HepG2 (cell line): ENCODE measurements at regions not wholly inside any gene's neighbourhood (a gene's known extent, or its start where the extent isn't known, plus 50 kb on each side); places are given as distances from the start of the nearest gene placed in this dataset.

Experiments used
- ATAC-seq: fragments of 200-7000 bp; cut with Tn5 transposase; 3 replicates; pipeline ENCODE4 v1.9.1; 2020; ENCODE audit warnings: mild to moderate bottlenecking, moderate library complexity
- BruUV-seq: library from RNA; stranded (reverse); fragments of 400-500 nt; replicated peaks from 2 replicates; lab custom pipeline; 2021; lab: Mats Ljungman, UMichigan
- CTCF ChIA-PET: fragments of 300-600 bp; formaldehyde crosslinking; extraction: SDS; loops from one replicate; lab custom pipeline; 2021; ENCODE audit warnings: low total read pairs, inconsistent platforms, low intra/inter-chr PET ratio; lab: Yijun Ruan, JAX
- POLR2A ChIA-PET: fragments of 350-600 bp; sonication (Branson Sonifier 250); formaldehyde crosslinking; loops from one replicate; lab custom pipeline; 2020; ENCODE audit warnings: antibody characterized with exemption, inconsistent platforms; lab: Yijun Ruan, JAX
- DNase-seq: peaks from one replicate; pipeline ENCODE4 v3.0.0-alpha.2; 2015; ENCODE audit warnings: low spot score
- FAIRE-seq: peaks from 3 replicates; lab custom pipeline; 2011; peaks lifted over from hg19 to GRCh38; lab: Jason Lieb, UNC
- H2AFZ ChIP-seq: one replicate; pipeline ENCODE4 v1.6.1; 2011; ENCODE audit warnings: low read length, inconsistent platforms
- H3K27ac ChIP-seq: fragments of 300-600 bp; 3 replicates; pipeline ENCODE4 v1.8.0; 2011; ENCODE audit warnings: mixed run types, mild to moderate bottlenecking, mixed read lengths, low read length, inconsistent platforms; ENCODE audit not compliant: insufficient read depth; ENCODE audit errors: extremely low read length
- H3K27me3 ChIP-seq, 2 experiments: fragments of 200-600 bp in 1 of 2; 2 replicates in 1 of 2; 3 replicates in 1 of 2; pipeline versions ENCODE4 v1.6.0 to v1.8.0; 2011; ENCODE audit warnings: low read length in 2 of 2, mild to moderate bottlenecking in 2 of 2, moderate library complexity in 2 of 2, inconsistent platforms in 1 of 2; ENCODE audit not compliant: insufficient read depth in 2 of 2, control insufficient read depth in 1 of 2
- H3K36me3 ChIP-seq, 2 experiments: fragments of 200-600 bp in 1 of 2; replicated peaks in 1 of 2; 2 replicates in 1 of 2; 3 replicates in 1 of 2; pipeline versions ENCODE4 v1.5.1 to v1.8.0; 2011; ENCODE audit warnings: low read length in 2 of 2, inconsistent platforms in 1 of 2; ENCODE audit not compliant: insufficient read depth in 2 of 2, control insufficient read depth in 1 of 2
- H3K4me1 ChIP-seq: 2 replicates; pipeline ENCODE4 v1.5.1; 2012; ENCODE audit warnings: low read length, inconsistent platforms; ENCODE audit not compliant: insufficient read depth
- H3K4me2 ChIP-seq: 2 replicates; pipeline ENCODE4 v1.6.0; 2011; ENCODE audit warnings: low read depth, low read length, inconsistent platforms
- H3K4me3 ChIP-seq, 3 experiments: fragments of 200-600 bp in 1 of 3; sonication (generic), shearing (Covaris generic) in 1 of 3; replicated peaks in 1 of 3; 2 replicates each; pipeline ENCODE4 v1.5.1; 2011 to 2016; ENCODE audit warnings: low read length in 3 of 3, inconsistent platforms in 2 of 3, low read depth in 2 of 3, mild to moderate bottlenecking in 2 of 3, control low read depth in 1 of 3, mixed read lengths in 1 of 3; ENCODE audit not compliant: insufficient read depth in 1 of 3
- H3K79me2 ChIP-seq: one replicate; pipeline ENCODE4 v1.6.1; 2011; ENCODE audit warnings: low read length, inconsistent platforms; ENCODE audit not compliant: insufficient read depth
- H3K9ac ChIP-seq: 2 replicates; pipeline ENCODE4 v1.6.0; 2011; ENCODE audit warnings: mild to moderate bottlenecking, low read depth, low read length, inconsistent platforms; ENCODE audit not compliant: insufficient read depth
- H3K9me3 ChIP-seq: 2 replicates; pipeline ENCODE4 v1.5.1; 2012; ENCODE audit warnings: mild to moderate bottlenecking, low read length
- H4K20me1 ChIP-seq: 2 replicates; pipeline ENCODE4 v1.6.0; 2011; ENCODE audit warnings: inconsistent platforms, mild to moderate bottlenecking, low read length, moderate library complexity; ENCODE audit not compliant: insufficient read depth
- CREBL2 ChIP-seq: sonication (generic); formaldehyde crosslinking; IDR thresholded peaks from 2 replicates; pipeline ENCODE4 v1.8.1; 2023; ENCODE audit warnings: missing genetic modification reagents, mild to moderate bottlenecking, borderline replicate concordance
- ELF3 ChIP-seq: IDR thresholded peaks from 2 replicates; pipeline ENCODE4 v1.6.1; 2016; ENCODE audit warnings: missing genetic modification reagents, missing compliant biosample characterization
- FOXO1 ChIP-seq: sonication (generic); formaldehyde crosslinking; IDR thresholded peaks from 2 replicates; pipeline ENCODE4 v1.4.0; 2020; ENCODE audit warnings: missing genetic modification reagents
- IKZF4 ChIP-seq: sonication (generic); formaldehyde crosslinking; IDR thresholded peaks from 2 replicates; pipeline ENCODE4 v1.5.1; 2020; ENCODE audit warnings: borderline replicate concordance, mild to moderate bottlenecking, low read depth, missing genetic modification reagents; ENCODE audit errors: not compliant biosample characterization
- TCF12 ChIP-seq, 2 experiments: fragments of 450-650 bp in 1 of 2; sonication (generic) in 1 of 2; formaldehyde crosslinking in 1 of 2; IDR thresholded peaks; 2 replicates each; pipeline versions ENCODE4 v1.6.1 to v1.8.0; 2017 to 2022; ENCODE audit warnings: antibody characterized with exemption in 1 of 2, mild to moderate bottlenecking in 1 of 2, missing genetic modification reagents in 1 of 2, moderate library complexity in 1 of 2
- TEAD3 ChIP-seq: optimal IDR thresholded peaks from 2 replicates; pipeline ENCODE3; 2016; ENCODE audit warnings: borderline replicate concordance
- ZBTB40 ChIP-seq, 2 experiments: fragments of 450-650 bp in 1 of 2; sonication (generic) in 1 of 2; formaldehyde crosslinking in 1 of 2; IDR thresholded peaks; 2 replicates each; pipeline versions ENCODE4 v1.6.1 to v1.8.0; 2016 to 2022; ENCODE audit warnings: antibody characterized with exemption in 1 of 2, mild to moderate bottlenecking in 1 of 2, missing genetic modification reagents in 1 of 2
- ZNF264 ChIP-seq: sonication (generic); formaldehyde crosslinking; IDR thresholded peaks from 2 replicates; pipeline ENCODE4 v1.4.0; 2020; ENCODE audit warnings: missing genetic modification reagents
- ZNF326 ChIP-seq: sonication (generic); formaldehyde crosslinking; IDR thresholded peaks from 2 replicates; pipeline ENCODE4 v1.4.0; 2020; ENCODE audit warnings: missing genetic modification reagents, borderline replicate concordance
- ZNF768 ChIP-seq: sonication (generic); formaldehyde crosslinking; IDR thresholded peaks from 2 replicates; pipeline ENCODE4 v1.4.0; 2020; ENCODE audit warnings: missing genetic modification reagents
- WGBS: methylation state at CpG from one replicate; pipeline ENCODE4 v1.1.6; 2017; ENCODE audit warnings: low lambda C conversion rate; 5-methylcytosine and 5-hydroxymethylcytosine counted together
- in situ Hi-C: cut with HindIII; loops from 2 replicates; pipeline ENCODE4 v1.10.0; 2017; ENCODE audit warnings: low pct_unique_long_range_greater_than_20kb; ENCODE audit not compliant: extremely low pct_ligation_motif_present
- intact Hi-C: fragments of 100-400 bp; cut with micrococcal nuclease; formaldehyde crosslinking; loops from one replicate; pipeline ENCODE4 v1.10.0; 2022; ENCODE audit not compliant: unreplicated experiment

- WGBS, result 0% methylated on average over 1 of the region's 1 CpG
- H3K36me3 ChIP-seq, result no peaks in the 10 kb centered on the region
- H3K9me3 ChIP-seq, result no peaks in the 10 kb centered on the region
- BruUV-seq, result no TSS peak
- no peak overlapping the region for H3K9ac ChIP-seq
- TF ChIP-seq ELF3 (CRISPR knock-in tag) (no peak), ZNF326 (CRISPR knock-in tag) (no peak)
- intact Hi-C loops (no loop called here), in situ Hi-C loops (no loop called here)
- H3K27me3 ChIP-seq, result no peaks in the 10 kb centered on the region
- H4K20me1 ChIP-seq, result no peaks in the 10 kb centered on the region
- no peaks in the 10 kb centered on the region for H3K79me2 ChIP-seq
- POLR2A ChIA-PET, result no interaction called here
- no peak for ATAC-seq
- DNase-seq, result no peak
- CTCF ChIA-PET, result no interaction called here
- H3K27ac ChIP-seq, result no peak overlapping the region
- FAIRE-seq, result no peak
- no peak overlapping the region for H2AFZ ChIP-seq
- no peak overlapping the region for H3K4me2 ChIP-seq
- H3K4me1 ChIP-seq, result 0 out of 2 replicates have a peak, but pooled peaks cover 9% of the 10 kb centered on the region
- no peak overlapping the region for H3K4me3 ChIP-seq
Observed at GRCh38 chr14:49105956-49106355, 480.2 kb downstream of the RPS29 start.

GRCh38 chr14:49105512-49105911 lies 480.7 kb downstream of the RPS29 start:
- ChIA-PET POLR2A (no interaction called here), CTCF (no interaction called here)
- H3K4me1 ChIP-seq, result 0 out of 2 replicates have a peak, but pooled peaks cover 9% of the 10 kb centered on the region
- FAIRE-seq (no peak), DNase-seq (no peak), ATAC-seq (no peak)
- no peak overlapping the region for H2AFZ ChIP-seq
- H3K9me3 ChIP-seq, result no peaks in the 10 kb centered on the region
- BruUV-seq, result no TSS peak
- H3K4me3 ChIP-seq, result no peak overlapping the region
- intact Hi-C loops (no loop called here), in situ Hi-C loops (no loop called here)
- no peak overlapping the region for H3K9ac ChIP-seq
- no peaks in the 10 kb centered on the region for H3K79me2 ChIP-seq
- no peak overlapping the region for H3K4me2 ChIP-seq
- no peaks in the 10 kb centered on the region for H3K36me3 ChIP-seq
- WGBS, result 87% methylated on average over 4 of the region's 4 CpGs
- H3K27me3 ChIP-seq, result no peaks in the 10 kb centered on the region
- H3K27ac ChIP-seq, result no peak overlapping the region
- H4K20me1 ChIP-seq, result no peaks in the 10 kb centered on the region
- TF ChIP-seq TCF12 (IDR thresholded peaks at IDR 0.05), result no peak
- no peak for TF ChIP-seq TCF12 (CRISPR knock-in tag; IDR thresholded peaks at IDR 0.05)
- TF ChIP-seq FOXO1 (CRISPR knock-in tag), result no peak
- no peak for TF ChIP-seq ZNF264 (CRISPR knock-in tag)
- TF ChIP-seq ZBTB40 (IDR thresholded peaks at IDR 0.05), result no peak
- TF ChIP-seq ZBTB40 (CRISPR knock-in tag; IDR thresholded peaks at IDR 0.05), result no peak
- no peak for TF ChIP-seq TEAD3 (CRISPR knock-in tag)
- TF ChIP-seq CREBL2 (CRISPR knock-in tag), result no peak
- TF ChIP-seq ZNF768 (CRISPR knock-in tag), result no peak
- TF ChIP-seq IKZF4 (CRISPR knock-in tag), result no peak
